ENCODE measurements at regions not wholly inside any gene's neighbourhood (a gene's known extent, or its start where the extent isn't known, plus 50 kb on each side); places are given as distances from the start of the nearest gene placed in this dataset.

GRCh38 chr7:112896026-112896601 lies 105.9 kb upstream of the TMEM168 start:
- Histone ChIP-seq H2AFZ (ENCODE audit: control insufficient read depth, low read length) (no peak overlapping the region), H3K4me1 (ENCODE audit: control insufficient read depth, extremely low read depth, insufficient read depth, low read length) (no peaks in the 10 kb centered on the region), H3K4me2 (ENCODE audit: control insufficient read depth, extremely low read depth, insufficient read depth, low read depth, low read length) (no peak overlapping the region), H3K9me1 (ENCODE audit: control insufficient read depth, extremely low read depth, insufficient read depth, low read length) (no peaks in the 10 kb centered on the region), H3K27ac (ENCODE audit: control insufficient read depth, insufficient read depth, low read length) (no peak overlapping the region), H3K27me3 (ENCODE audit: control insufficient read depth, extremely low read depth, insufficient read depth, low read length) (no peaks in the 10 kb centered on the region), H3K79me2 (ENCODE audit: control insufficient read depth, insufficient read depth, low read length) (peaks cover 2% of the 10 kb centered on the region), H3K9me3 (ENCODE audit: control insufficient read depth, low read depth, low read length) (no peaks in the 10 kb centered on the region), H4K20me1 (ENCODE audit: control insufficient read depth, extremely low read depth, insufficient read depth, low read length) (peaks cover 2% of the 10 kb centered on the region), H3K4me3 (ENCODE audit: control insufficient read depth in 2 of 3, extremely low read depth in 1 of 3, insufficient read depth in 2 of 3, low read depth in 1 of 3, low read length in 3 of 3) (no peak overlapping the region), H3K9ac (ENCODE audit: control insufficient read depth, extremely low read depth, insufficient read depth, low read length) (no peak overlapping the region), H3K36me3 (ENCODE audit: control insufficient read depth in 2 of 2, extremely low read depth in 1 of 2, insufficient read depth in 2 of 2, low read length in 2 of 2) (no peaks in the 10 kb centered on the region)
- TF ChIP-seq CTCF (optimal IDR thresholded peaks at IDR 0.05 in 1 of 3, IDR thresholded peaks at IDR 0.05 in 1 of 3, conservative IDR thresholded peaks at IDR 0.05 in 1 of 3; ENCODE audit: extremely low read depth in 1 of 3, insufficient read depth in 2 of 3, low read length in 3 of 3), result no peak
- TF ChIP-seq EZH2 (IDR thresholded peaks at IDR 0.05; ENCODE audit: low read length), result no peak
- FAIRE-seq (no peak), DNase-seq (ENCODE audit: low read depth, low spot score) (no peak)
- dilution Hi-C loops (cut with MboI; ENCODE audit: extremely low pct_ligation_motif_present, low sequenced_read_pairs), result no loop called here

- H2AFZ ChIP-seq (ENCODE audit: control insufficient read depth, low read length), result no peak overlapping the region
- TF ChIP-seq CTCF (optimal IDR thresholded peaks at IDR 0.05 in 1 of 3, IDR thresholded peaks at IDR 0.05 in 1 of 3, conservative IDR thresholded peaks at IDR 0.05 in 1 of 3; ENCODE audit: extremely low read depth in 1 of 3, insufficient read depth in 2 of 3, low read length in 3 of 3), result no peak
- no peak for TF ChIP-seq EZH2 (IDR thresholded peaks at IDR 0.05; ENCODE audit: low read length)
- FAIRE-seq (no peak), DNase-seq (ENCODE audit: low read depth, low spot score) (no peak)
- no peaks in the 10 kb centered on the region for H3K79me2 ChIP-seq (ENCODE audit: control insufficient read depth, insufficient read depth, low read length)
- H3K27ac ChIP-seq (ENCODE audit: control insufficient read depth, insufficient read depth, low read length), result no peak overlapping the region
- no peaks in the 10 kb centered on the region for H3K9me1 ChIP-seq (ENCODE audit: control insufficient read depth, extremely low read depth, insufficient read depth, low read length)
- H3K4me2 ChIP-seq (ENCODE audit: control insufficient read depth, extremely low read depth, insufficient read depth, low read depth, low read length), result no peak overlapping the region
- no peaks in the 10 kb centered on the region for H3K36me3 ChIP-seq (ENCODE audit: control insufficient read depth in 2 of 2, extremely low read depth in 1 of 2, insufficient read depth in 2 of 2, low read length in 2 of 2)
- no peaks in the 10 kb centered on the region for H3K9me3 ChIP-seq (ENCODE audit: control insufficient read depth, low read depth, low read length)
- no peak overlapping the region for H3K9ac ChIP-seq (ENCODE audit: control insufficient read depth, extremely low read depth, insufficient read depth, low read length)
- no peaks in the 10 kb centered on the region for H4K20me1 ChIP-seq (ENCODE audit: control insufficient read depth, extremely low read depth, insufficient read depth, low read length)
- no peaks in the 10 kb centered on the region for H3K4me1 ChIP-seq (ENCODE audit: control insufficient read depth, extremely low read depth, insufficient read depth, low read length)
- H3K4me3 ChIP-seq (ENCODE audit: control insufficient read depth in 2 of 3, extremely low read depth in 1 of 3, insufficient read depth in 2 of 3, low read depth in 1 of 3, low read length in 3 of 3), result no peak overlapping the region
- no peaks in the 10 kb centered on the region for H3K27me3 ChIP-seq (ENCODE audit: control insufficient read depth, extremely low read depth, insufficient read depth, low read length)
- dilution Hi-C loops (cut with MboI; ENCODE audit: extremely low pct_ligation_motif_present, low sequenced_read_pairs), result no loop called here
Measured at GRCh38 chr7:112892263-112892662, 102.1 kb upstream of the TMEM168 start.

Measured in keratinocyte (primary cell).